ENCODE measurements at regions not wholly inside any gene's neighbourhood (a gene's known extent, or its start where the extent isn't known, plus 50 kb on each side); places are given as distances from the start of the nearest gene placed in this dataset.

- no peak for DNase-seq (ENCODE audit: extremely low read depth, insufficient read length)
- Histone ChIP-seq H3K4me3 (replicated peaks; ENCODE audit: low read depth, low read length) (no peak overlapping the region), H3K27me3 (replicated peaks; ENCODE audit: control insufficient read depth, insufficient read depth, low read length) (no peaks in the 10 kb centered on the region), H3K36me3 (ENCODE audit: control insufficient read depth, insufficient read depth, low read length) (no peaks in the 10 kb centered on the region)
- TF ChIP-seq CTCF (IDR thresholded peaks at IDR 0.05; ENCODE audit: insufficient read depth, low read length, poor library complexity, severe bottlenecking): no peak
Measured at GRCh38 chrX:15157624-15158023, 112.3 kb downstream of the ASB9 start.

GRCh38 chrX:15151267-15152186 is 118.4 kb downstream of the ASB9 start:
- DNase-seq (ENCODE audit: extremely low read depth, insufficient read length): peak; percentile 52
- no peaks in the 10 kb centered on the region for H3K36me3 ChIP-seq (ENCODE audit: control insufficient read depth, insufficient read depth, low read length)
- no peaks in the 10 kb centered on the region for H3K27me3 ChIP-seq (replicated peaks; ENCODE audit: control insufficient read depth, insufficient read depth, low read length)
- no peak for TF ChIP-seq CTCF (IDR thresholded peaks at IDR 0.05; ENCODE audit: insufficient read depth, low read length, poor library complexity, severe bottlenecking)
- H3K4me3 ChIP-seq (replicated peaks; ENCODE audit: low read depth, low read length): no peak overlapping the region

GRCh38 chrX:15150586-15150985 is 119.3 kb downstream of the ASB9 start:
- Histone ChIP-seq H3K4me3 (replicated peaks; ENCODE audit: low read depth, low read length) (no peak overlapping the region), H3K36me3 (ENCODE audit: control insufficient read depth, insufficient read depth, low read length) (no peaks in the 10 kb centered on the region), H3K27me3 (replicated peaks; ENCODE audit: control insufficient read depth, insufficient read depth, low read length) (no peaks in the 10 kb centered on the region)
- no peak for DNase-seq (ENCODE audit: extremely low read depth, insufficient read length)
- no peak for TF ChIP-seq CTCF (IDR thresholded peaks at IDR 0.05; ENCODE audit: insufficient read depth, low read length, poor library complexity, severe bottlenecking)

GRCh38 chrX:15146515-15146914 is 123.4 kb downstream of the ASB9 start:
- Histone ChIP-seq H3K27me3 (replicated peaks; ENCODE audit: control insufficient read depth, insufficient read depth, low read length) (no peaks in the 10 kb centered on the region; the same call in 1 of the 2 replicates), H3K36me3 (ENCODE audit: control insufficient read depth, insufficient read depth, low read length) (no peaks in the 10 kb centered on the region), H3K4me3 (replicated peaks; ENCODE audit: low read depth, low read length) (no peak overlapping the region)
- peak; percentile 22 for DNase-seq (ENCODE audit: extremely low read depth, insufficient read length)
- peak; percentile 70 for TF ChIP-seq CTCF (IDR thresholded peaks at IDR 0.05; ENCODE audit: insufficient read depth, low read length, poor library complexity, severe bottlenecking)

GRCh38 chrX:15143825-15144121 is 126.1 kb downstream of the ASB9 start:
- no peak for DNase-seq (ENCODE audit: extremely low read depth, insufficient read length)
- H3K36me3 ChIP-seq (ENCODE audit: control insufficient read depth, insufficient read depth, low read length): no peaks in the 10 kb centered on the region
- TF ChIP-seq CTCF (IDR thresholded peaks at IDR 0.05; ENCODE audit: insufficient read depth, low read length, poor library complexity, severe bottlenecking): no peak
- H3K27me3 ChIP-seq (replicated peaks; ENCODE audit: control insufficient read depth, insufficient read depth, low read length): no peaks in the 10 kb centered on the region; the same call in 1 of the 2 replicates
- H3K4me3 ChIP-seq (replicated peaks; ENCODE audit: low read depth, low read length): no peak overlapping the region
